ENCODE measurements at regions not wholly inside any gene's neighbourhood (a gene's known extent, or its start where the extent isn't known, plus 50 kb on each side); places are given as distances from the start of the nearest gene placed in this dataset.

DNA sequence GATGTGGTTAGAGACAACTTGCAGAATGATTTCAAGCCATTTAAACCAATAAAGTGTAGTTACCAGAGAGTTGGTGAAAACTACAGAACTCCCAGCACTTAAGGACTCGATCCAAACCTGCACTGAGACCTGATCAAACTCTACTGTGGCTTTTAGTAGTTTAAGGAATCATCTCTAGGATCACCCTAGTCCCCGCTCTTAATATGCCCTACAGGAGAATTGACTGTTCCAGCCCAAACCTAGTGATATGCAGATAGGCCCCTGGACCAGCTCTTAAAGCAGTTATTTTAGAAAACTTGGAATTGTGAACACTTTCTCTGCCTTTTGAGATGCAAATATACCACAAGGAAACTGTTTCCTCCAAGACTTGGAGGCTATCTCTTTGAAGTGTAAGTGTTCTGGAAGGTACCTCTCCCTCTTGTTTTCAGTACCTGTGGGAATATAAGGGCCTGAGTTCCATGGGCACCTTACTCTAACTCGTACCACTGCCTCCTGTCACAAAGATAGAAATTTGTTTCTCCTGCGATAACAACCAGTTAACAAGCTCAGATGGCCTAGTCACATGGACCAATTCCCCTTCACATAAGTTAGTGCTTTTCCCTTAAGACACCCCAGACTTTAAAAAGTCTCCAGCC, 1367.2 kb upstream of the SLC39A10 start:
- TF ChIP-seq POLR2A (IDR thresholded peaks at IDR 0.05), result no peak
- TF ChIP-seq, protein P1, sequence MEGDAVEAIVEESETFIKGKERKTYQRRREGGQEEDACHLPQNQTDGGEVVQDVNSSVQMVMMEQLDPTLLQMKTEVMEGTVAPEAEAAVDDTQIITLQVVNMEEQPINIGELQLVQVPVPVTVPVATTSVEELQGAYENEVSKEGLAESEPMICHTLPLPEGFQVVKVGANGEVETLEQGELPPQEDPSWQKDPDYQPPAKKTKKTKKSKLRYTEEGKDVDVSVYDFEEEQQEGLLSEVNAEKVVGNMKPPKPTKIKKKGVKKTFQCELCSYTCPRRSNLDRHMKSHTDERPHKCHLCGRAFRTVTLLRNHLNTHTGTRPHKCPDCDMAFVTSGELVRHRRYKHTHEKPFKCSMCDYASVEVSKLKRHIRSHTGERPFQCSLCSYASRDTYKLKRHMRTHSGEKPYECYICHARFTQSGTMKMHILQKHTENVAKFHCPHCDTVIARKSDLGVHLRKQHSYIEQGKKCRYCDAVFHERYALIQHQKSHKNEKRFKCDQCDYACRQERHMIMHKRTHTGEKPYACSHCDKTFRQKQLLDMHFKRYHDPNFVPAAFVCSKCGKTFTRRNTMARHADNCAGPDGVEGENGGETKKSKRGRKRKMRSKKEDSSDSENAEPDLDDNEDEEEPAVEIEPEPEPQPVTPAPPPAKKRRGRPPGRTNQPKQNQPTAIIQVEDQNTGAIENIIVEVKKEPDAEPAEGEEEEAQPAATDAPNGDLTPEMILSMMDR (IDR thresholded peaks at IDR 0.05), result no peak

Data from stomach (tissue), 4 donors.